Erythroblast (primary cell): ENCODE measurements at regions not wholly inside any gene's neighbourhood (a gene's known extent, or its start where the extent isn't known, plus 50 kb on each side); places are given as distances from the start of the nearest gene placed in this dataset.

ENCODE experiments used
- GATA1 ChIP-seq: IDR thresholded peaks from 2 replicates; pipeline ENCODE4 v1.6.1; 2011; ENCODE audit warnings: low read depth, mild to moderate bottlenecking, control low read depth, low read length, moderate library complexity
- POLR2A ChIP-seq: IDR thresholded peaks from 2 replicates; pipeline ENCODE4 v1.6.1; 2011; ENCODE audit warnings: mild to moderate bottlenecking, low read length

- TF ChIP-seq POLR2A (no peak), GATA1 (no peak)
These were observed 444.9 kb downstream of the ARL4A start for GRCh38 chr7:13132314-13132713.
